ENCODE measurements at regions not wholly inside any gene's neighbourhood (a gene's known extent, or its start where the extent isn't known, plus 50 kb on each side); places are given as distances from the start of the nearest gene placed in this dataset.

- no peak overlapping the region for H2AFZ ChIP-seq (ENCODE audit: low read depth, low read length)
- no peaks in the 10 kb centered on the region for H3K79me2 ChIP-seq (ENCODE audit: control insufficient read depth, insufficient read depth, low read length)
- ChIA-PET CTCF (ENCODE audit: low intra/inter-chr PET ratio) (no interaction called here), POLR2A (no interaction called here)
- H4K20me1 ChIP-seq (replicated peaks; ENCODE audit: control insufficient read depth, insufficient read depth, low read length): no peaks in the 10 kb centered on the region
- intact Hi-C loops (cut with micrococcal nuclease): no loop called here
- no peaks in the 10 kb centered on the region for H3K27me3 ChIP-seq (ENCODE audit: control insufficient read depth in 2 of 2, insufficient read depth in 2 of 2, low read length in 2 of 2)
- in situ Hi-C loops (cut with MboI): no loop called here
- no peak overlapping the region for H3K9ac ChIP-seq (ENCODE audit: insufficient read depth in 1 of 2, low read depth in 2 of 2, low read length in 2 of 2)
- H3K4me1 ChIP-seq (replicated peaks in 1 of 2; ENCODE audit: control insufficient read depth in 2 of 2, insufficient read depth in 2 of 2, low read length in 2 of 2): no peaks in the 10 kb centered on the region
- FAIRE-seq (no peak), ATAC-seq (no peak), DNase-seq (ENCODE audit: extremely low read depth in 1 of 4, low spot score in 3 of 4) (no peak)
- WGBS (ENCODE audit: insufficient coverage, low coverage, missing lambda C conversion rate): 3% methylated on average over 4 of the region's 4 CpGs
- no peaks in the 10 kb centered on the region for H3K36me3 ChIP-seq (ENCODE audit: control insufficient read depth, insufficient read depth, low read length)
- TF ChIP-seq ELF4 (CRISPR knock-in tag; IDR thresholded peaks at IDR 0.05) (no peak), JUND (IDR thresholded peaks at IDR 0.05; ENCODE audit: borderline replicate concordance, low read depth, low read length) (no peak), JUND (tag; IDR thresholded peaks at IDR 0.05; ENCODE audit: borderline replicate concordance, low read depth, low read length) (no peak), CSDE1 (IDR thresholded peaks at IDR 0.05) (no peak), NFIC (IDR thresholded peaks at IDR 0.05) (no peak), SPI1 (IDR thresholded peaks at IDR 0.05; ENCODE audit: borderline replicate concordance, low read depth, low read length) (no peak), MEF2D (tag; conservative IDR thresholded peaks at IDR 0.05; ENCODE audit: low read depth) (no peak), RNF219 (CRISPR knock-in tag; IDR thresholded peaks at IDR 0.05) (no peak), CLOCK (CRISPR knock-in tag; IDR thresholded peaks at IDR 0.05; ENCODE audit: borderline replicate concordance) (no peak)
- H3K4me2 ChIP-seq (ENCODE audit: insufficient read depth, low read length): no peak overlapping the region
- H3K27ac ChIP-seq (ENCODE audit: extremely low read depth, low read depth, low read length): no peak overlapping the region
- H3K4me3 ChIP-seq: no peak overlapping the region
- no peaks in the 10 kb centered on the region for H3K9me1 ChIP-seq (ENCODE audit: control insufficient read depth, insufficient read depth, low read length)
- no peaks in the 10 kb centered on the region for H3K9me3 ChIP-seq (replicated peaks; ENCODE audit: control insufficient read depth, insufficient read depth, low read depth, low read length)
- no TSS peak for BruUV-seq (replicated peaks)
Observed at GRCh38 chr5:35356725-35357124, 126.4 kb upstream of the PRLR start.
